Activated CD4-positive, alpha-beta T cell treated with anti-CD3 and anti-CD28 coated beads, Interleukin-2, amount 10 ng/mL, durations not matched to agents 7 days and 5 days (primary cell): ENCODE measurements at regions not wholly inside any gene's neighbourhood (a gene's known extent, or its start where the extent isn't known, plus 50 kb on each side); places are given as distances from the start of the nearest gene placed in this dataset.

Experiments
- CTCF ChIA-PET: fragments of 350-600 bp; sonication (Branson Sonifier 250); formaldehyde crosslinking; loops from one replicate; lab custom pipeline; 2021; ENCODE audit warnings: antibody characterized with exemption; lab: Charles Lee
- POLR2A ChIA-PET: fragments of 350-600 bp; sonication (Branson Sonifier 250); formaldehyde crosslinking; loops from one replicate; lab custom pipeline; 2021; ENCODE audit warnings: antibody characterized with exemption; lab: Charles Lee
- DNase-seq: peaks from one replicate; pipeline ENCODE4 v3.0.0-alpha.2; 2020
- H3K27ac Mint-ChIP-seq: one replicate; pipeline ENCODE4 v1.8.0; 2021; ENCODE audit warnings: mild to moderate bottlenecking, moderate library complexity, mixed read lengths
- H3K27me3 Mint-ChIP-seq: one replicate; pipeline ENCODE4 v1.8.0; 2021; ENCODE audit warnings: mixed read lengths
- H3K36me3 Mint-ChIP-seq: one replicate; pipeline ENCODE4 v1.8.0; 2021; ENCODE audit warnings: low read depth, mixed read lengths
- H3K4me1 Mint-ChIP-seq: one replicate; pipeline ENCODE4 v1.8.0; 2021; ENCODE audit warnings: mixed read lengths
- H3K4me3 Mint-ChIP-seq: one replicate; pipeline ENCODE4 v1.8.0; 2021; ENCODE audit warnings: mild to moderate bottlenecking, moderate library complexity, mixed read lengths
- H3K9me3 Mint-ChIP-seq: one replicate; pipeline ENCODE4 v1.8.0; 2021; ENCODE audit warnings: mixed read lengths

- Mint-ChIP-seq H3K9me3 (peaks cover 2% of the 10 kb centered on the region), H3K4me3 (no peak overlapping the region), H3K27ac (no peak overlapping the region), H3K36me3 (peaks cover 7% of the 10 kb centered on the region), H3K27me3 (peaks cover 3% of the 10 kb centered on the region), H3K4me1 (peaks cover 7% of the 10 kb centered on the region)
- POLR2A ChIA-PET = no interaction called here
- CTCF ChIA-PET = interaction anchor here (1.0 kb wide), 1 partner anchor 9 kb away, joined by 3 read pairs; no protein-coding TSS in a partner anchor
- no peak for DNase-seq
Measured at GRCh38 chr2:109038992-109039391, 50.0 kb upstream of the EDAR start.
